Type B pancreatic cell (in vitro differentiated cells): ENCODE measurements at regions not wholly inside any gene's neighbourhood (a gene's known extent, or its start where the extent isn't known, plus 50 kb on each side); places are given as distances from the start of the nearest gene placed in this dataset.

Source experiments
- DNase-seq: peaks from one replicate; pipeline ENCODE4 v3.0.0; 2021; ENCODE audit warnings: mixed read lengths; ENCODE audit not compliant: unreplicated experiment; ENCODE audit errors: extremely low spot score
- H3K27ac Mint-ChIP-seq: 2 replicates; pipeline ENCODE4 v1.8.0; 2021; ENCODE audit warnings: mild to moderate bottlenecking, mixed read lengths
- H3K27me3 Mint-ChIP-seq: 2 replicates; pipeline ENCODE4 v1.8.0; 2021; ENCODE audit warnings: mixed read lengths
- H3K36me3 Mint-ChIP-seq: 2 replicates; pipeline ENCODE4 v1.8.0; 2021; ENCODE audit warnings: mixed read lengths
- H3K4me1 Mint-ChIP-seq: one replicate; pipeline ENCODE4 v1.8.0; 2021; ENCODE audit warnings: mixed read lengths; ENCODE audit not compliant: unreplicated experiment
- H3K4me3 Mint-ChIP-seq: 2 replicates; pipeline ENCODE4 v1.8.0; 2021; ENCODE audit warnings: mild to moderate bottlenecking, mixed read lengths
- H3K9me3 Mint-ChIP-seq: 2 replicates; pipeline ENCODE4 v1.8.0; 2021; ENCODE audit warnings: mixed read lengths
- TF ChIP-seq, protein P1 (sequence below): fragments of 200-600 bp; sonication (generic); conservative IDR thresholded peaks from 2 replicates; pipeline ENCODE4 v1.5.0; 2021; ENCODE audit warnings: antibody characterized with exemption, mild to moderate bottlenecking

DNA sequence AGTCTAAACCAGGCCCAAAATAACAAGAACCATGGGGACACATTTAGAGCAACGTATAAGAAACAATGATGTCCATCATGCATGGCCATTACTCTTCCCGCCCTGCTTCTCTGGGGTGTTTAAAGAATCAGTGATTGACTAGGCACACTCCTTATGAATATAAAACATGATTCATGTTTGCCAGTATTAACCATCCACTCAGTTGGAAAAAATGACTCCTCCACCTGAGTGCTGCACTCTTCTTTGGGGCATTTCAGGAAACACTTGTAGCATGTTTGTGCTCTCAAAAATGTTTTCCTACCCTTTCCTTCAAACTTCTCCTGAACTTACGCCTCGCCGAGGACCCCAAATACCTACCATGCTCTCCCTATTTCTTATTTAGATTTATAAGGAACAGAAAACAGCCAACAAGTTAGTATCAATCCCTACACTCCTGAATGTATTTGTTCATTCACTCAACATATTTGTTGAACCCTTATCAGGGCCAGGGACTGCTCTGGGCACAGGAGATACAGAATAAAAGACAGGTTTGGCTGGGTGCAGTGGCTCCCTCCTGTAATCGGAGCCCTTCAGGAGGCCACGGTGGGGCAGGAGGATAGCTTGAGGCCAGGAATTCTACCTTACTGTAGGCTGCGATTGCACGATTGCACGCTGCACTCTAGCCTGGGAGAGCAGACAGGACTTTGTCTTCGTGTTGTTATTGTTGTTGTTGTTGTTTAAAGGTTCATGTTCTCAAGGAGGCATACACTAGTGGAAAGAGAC, 137.0 kb downstream of the TMCO5A start:
- Mint-ChIP-seq H3K4me3 (peak overlapping the region; percentile 88), H3K9me3 (no peaks in the 10 kb centered on the region), H3K27ac (peak overlapping the region; percentile 97), H3K27me3 (no peaks in the 10 kb centered on the region), H3K36me3 (no peaks in the 10 kb centered on the region), H3K4me1 (peaks cover 74% of the 10 kb centered on the region)
- TF ChIP-seq, protein P1, sequence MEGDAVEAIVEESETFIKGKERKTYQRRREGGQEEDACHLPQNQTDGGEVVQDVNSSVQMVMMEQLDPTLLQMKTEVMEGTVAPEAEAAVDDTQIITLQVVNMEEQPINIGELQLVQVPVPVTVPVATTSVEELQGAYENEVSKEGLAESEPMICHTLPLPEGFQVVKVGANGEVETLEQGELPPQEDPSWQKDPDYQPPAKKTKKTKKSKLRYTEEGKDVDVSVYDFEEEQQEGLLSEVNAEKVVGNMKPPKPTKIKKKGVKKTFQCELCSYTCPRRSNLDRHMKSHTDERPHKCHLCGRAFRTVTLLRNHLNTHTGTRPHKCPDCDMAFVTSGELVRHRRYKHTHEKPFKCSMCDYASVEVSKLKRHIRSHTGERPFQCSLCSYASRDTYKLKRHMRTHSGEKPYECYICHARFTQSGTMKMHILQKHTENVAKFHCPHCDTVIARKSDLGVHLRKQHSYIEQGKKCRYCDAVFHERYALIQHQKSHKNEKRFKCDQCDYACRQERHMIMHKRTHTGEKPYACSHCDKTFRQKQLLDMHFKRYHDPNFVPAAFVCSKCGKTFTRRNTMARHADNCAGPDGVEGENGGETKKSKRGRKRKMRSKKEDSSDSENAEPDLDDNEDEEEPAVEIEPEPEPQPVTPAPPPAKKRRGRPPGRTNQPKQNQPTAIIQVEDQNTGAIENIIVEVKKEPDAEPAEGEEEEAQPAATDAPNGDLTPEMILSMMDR, result no peak
- no peak for DNase-seq

- Mint-ChIP-seq H3K27me3 (no peaks in the 10 kb centered on the region), H3K27ac (peak overlapping the region; percentile 97), H3K9me3 (no peaks in the 10 kb centered on the region), H3K4me1 (peaks cover 80% of the 10 kb centered on the region), H3K4me3 (peak overlapping the region; percentile 88), H3K36me3 (no peaks in the 10 kb centered on the region)
- TF ChIP-seq, protein P1, result no peak
- DNase-seq, result no peak
Observed at GRCh38 chr15:38072007-38072347, 137.5 kb downstream of the TMCO5A start.

GRCh38 chr15:38072348-38073177, 138.1 kb downstream of the TMCO5A start:
- no peaks in the 10 kb centered on the region for H3K9me3 Mint-ChIP-seq

GRCh38 chr15:38073178-38073946, 138.9 kb downstream of the TMCO5A start:
- Mint-ChIP-seq H3K9me3 (no peaks in the 10 kb centered on the region), H3K4me1 (peaks cover 75% of the 10 kb centered on the region), H3K27ac (peak overlapping the region; percentile 97), H3K27me3 (no peaks in the 10 kb centered on the region), H3K4me3 (peak overlapping the region; percentile 88), H3K36me3 (no peaks in the 10 kb centered on the region)
- no peak for DNase-seq
- TF ChIP-seq, protein P1, result no peak

More at GRCh38 chr15:38072348-38073177, 138.1 kb downstream of the TMCO5A start:
- Mint-ChIP-seq H3K4me1 (peaks cover 82% of the 10 kb centered on the region), H3K27ac (peak overlapping the region; percentile 97), H3K4me3 (peak overlapping the region; percentile 88), H3K36me3 (no peaks in the 10 kb centered on the region), H3K27me3 (no peaks in the 10 kb centered on the region)
- TF ChIP-seq, protein P1, result no peak
- peak; percentile 88 for DNase-seq

DNA sequence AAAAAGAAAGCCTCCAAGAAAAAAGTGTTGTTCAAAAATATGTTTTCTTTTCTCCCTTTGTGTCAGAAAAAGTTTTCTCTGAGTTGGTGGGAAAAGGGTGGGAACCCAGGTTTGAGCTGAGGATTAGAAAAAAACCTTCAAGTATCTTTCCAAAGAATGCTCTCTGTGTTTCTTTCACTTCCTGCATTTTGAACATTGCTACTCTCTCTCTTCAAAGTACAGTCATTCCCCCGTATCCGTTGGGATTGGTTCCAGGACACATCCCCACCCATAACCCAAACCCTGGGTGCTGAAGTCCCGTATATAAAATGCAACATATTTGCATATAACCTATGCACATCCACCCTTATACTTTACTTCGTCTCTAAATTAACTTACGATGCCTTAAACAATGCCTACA, 139.6 kb downstream of the TMCO5A start:
- peaks cover 74% of the 10 kb centered on the region for H3K4me1 Mint-ChIP-seq
- H3K27me3 Mint-ChIP-seq, result no peaks in the 10 kb centered on the region
- TF ChIP-seq, protein P1, result no peak
- no peak for DNase-seq
- H3K36me3 Mint-ChIP-seq, result no peaks in the 10 kb centered on the region
- no peaks in the 10 kb centered on the region for H3K9me3 Mint-ChIP-seq
- peak overlapping the region; percentile 40 for H3K4me3 Mint-ChIP-seq
- H3K27ac Mint-ChIP-seq, result peak overlapping the region; percentile 97
